HK-2 (cell line): ENCODE measurements at regions not wholly inside any gene's neighbourhood (a gene's known extent, or its start where the extent isn't known, plus 50 kb on each side); places are given as distances from the start of the nearest gene placed in this dataset.
"Not testable (repeated sequence)": the region's sequence is repeated elsewhere in the genome, so short reads cannot be mapped to it uniquely, and the experiment has no call there.

Source experiments
- DNase-seq: peaks from one replicate; pipeline ENCODE4 v3.0.0-alpha.2; 2018; ENCODE audit not compliant: unreplicated experiment

DNA sequence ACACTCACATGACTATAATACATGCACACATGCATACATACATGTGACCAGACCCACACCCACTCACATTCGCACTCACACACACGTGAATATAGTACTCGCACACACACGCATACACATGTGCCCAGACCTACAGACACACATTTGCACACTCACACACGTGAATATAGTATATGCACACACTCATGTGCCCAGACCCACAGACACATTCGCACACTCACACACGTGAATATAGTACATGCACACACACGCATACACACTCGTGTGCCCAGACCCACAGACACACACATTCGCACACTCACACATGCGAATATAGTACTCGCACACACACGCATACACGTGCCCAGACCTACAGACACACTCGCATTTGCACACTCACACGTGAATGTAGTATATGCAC is 186.9 kb downstream of the NPIPB11 start:
- DNase-seq, result not testable (repeated sequence)

- not testable (repeated sequence) for DNase-seq
Measured at GRCh38 chr16:29218649-29219048, 187.9 kb downstream of the NPIPB11 start.

DNA sequence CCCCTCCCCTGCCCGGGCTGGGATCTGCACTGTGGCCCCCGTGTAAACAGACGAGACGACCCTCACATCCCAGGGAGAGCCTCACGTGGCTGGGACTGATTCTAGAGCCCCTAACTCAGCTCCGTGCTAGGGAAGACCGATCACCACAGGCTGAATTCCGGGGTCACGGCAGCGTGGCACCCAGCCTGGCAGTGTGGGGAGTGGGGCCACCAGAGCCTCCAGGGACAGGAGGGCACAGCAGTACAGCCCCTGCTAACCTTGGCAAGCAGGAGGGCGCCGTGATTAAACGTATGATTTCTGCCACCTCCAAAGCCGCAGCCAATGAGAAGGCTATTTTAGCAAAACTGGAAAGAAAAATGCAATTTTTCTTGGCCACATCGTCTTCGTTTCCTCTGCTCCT is 188.3 kb downstream of the NPIPB11 start:
- not testable (repeated sequence) for DNase-seq

GRCh38 chr16:29217752-29218126 is 188.8 kb downstream of the NPIPB11 start:
- DNase-seq, result not testable (repeated sequence)

GRCh38 chr16:29217104-29217751 is 189.3 kb downstream of the NPIPB11 start:
- not testable (repeated sequence) for DNase-seq

- DNase-seq, result not testable (repeated sequence)
Measured at GRCh38 chr16:29213770-29214169, 192.7 kb downstream of the NPIPB11 start.

DNA sequence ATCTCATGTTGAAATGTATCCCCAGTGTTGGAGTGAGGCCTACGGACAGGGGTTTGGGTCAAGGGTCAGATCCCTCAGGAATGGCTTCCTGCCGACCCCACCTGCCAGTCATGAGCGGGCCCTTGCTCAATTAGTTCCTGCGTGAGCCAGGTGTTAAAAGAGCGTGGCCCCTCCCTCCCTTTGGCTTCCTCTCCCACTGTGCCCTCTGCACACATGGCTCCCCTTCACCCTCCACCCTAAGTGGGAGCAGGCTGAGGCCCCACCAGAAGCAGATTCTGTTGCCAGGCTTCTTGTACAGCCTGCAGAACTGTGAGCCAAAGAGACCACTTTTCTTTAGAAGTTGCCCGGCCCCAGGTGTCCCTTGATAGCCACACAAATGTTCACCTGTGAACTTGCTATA is 193.3 kb downstream of the NPIPB11 start:
- DNase-seq, result not testable (repeated sequence)

GRCh38 chr16:29212084-29213027 is 194.2 kb downstream of the NPIPB11 start:
- DNase-seq, result not testable (repeated sequence)

DNA sequence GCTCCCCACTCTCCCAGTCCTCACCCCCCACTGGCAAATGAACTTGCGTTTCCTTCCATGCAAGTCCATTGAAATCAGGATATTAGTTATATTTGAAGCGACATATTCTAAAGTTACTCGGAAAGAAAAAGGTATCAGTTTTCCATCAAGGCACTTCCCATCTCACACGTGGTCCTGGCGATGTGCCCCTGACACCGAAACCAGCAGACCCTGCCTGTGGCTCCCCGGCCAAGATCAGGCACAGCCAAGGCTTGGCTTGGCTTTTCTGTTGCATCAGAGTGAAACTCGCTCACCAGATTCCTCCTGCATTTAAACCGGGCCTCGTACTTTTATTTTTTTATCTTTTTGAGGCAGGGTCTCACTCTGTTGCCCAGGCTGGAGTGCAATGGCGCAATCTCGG is 195.1 kb downstream of the NPIPB11 start:
- DNase-seq, result not testable (repeated sequence)

DNA sequence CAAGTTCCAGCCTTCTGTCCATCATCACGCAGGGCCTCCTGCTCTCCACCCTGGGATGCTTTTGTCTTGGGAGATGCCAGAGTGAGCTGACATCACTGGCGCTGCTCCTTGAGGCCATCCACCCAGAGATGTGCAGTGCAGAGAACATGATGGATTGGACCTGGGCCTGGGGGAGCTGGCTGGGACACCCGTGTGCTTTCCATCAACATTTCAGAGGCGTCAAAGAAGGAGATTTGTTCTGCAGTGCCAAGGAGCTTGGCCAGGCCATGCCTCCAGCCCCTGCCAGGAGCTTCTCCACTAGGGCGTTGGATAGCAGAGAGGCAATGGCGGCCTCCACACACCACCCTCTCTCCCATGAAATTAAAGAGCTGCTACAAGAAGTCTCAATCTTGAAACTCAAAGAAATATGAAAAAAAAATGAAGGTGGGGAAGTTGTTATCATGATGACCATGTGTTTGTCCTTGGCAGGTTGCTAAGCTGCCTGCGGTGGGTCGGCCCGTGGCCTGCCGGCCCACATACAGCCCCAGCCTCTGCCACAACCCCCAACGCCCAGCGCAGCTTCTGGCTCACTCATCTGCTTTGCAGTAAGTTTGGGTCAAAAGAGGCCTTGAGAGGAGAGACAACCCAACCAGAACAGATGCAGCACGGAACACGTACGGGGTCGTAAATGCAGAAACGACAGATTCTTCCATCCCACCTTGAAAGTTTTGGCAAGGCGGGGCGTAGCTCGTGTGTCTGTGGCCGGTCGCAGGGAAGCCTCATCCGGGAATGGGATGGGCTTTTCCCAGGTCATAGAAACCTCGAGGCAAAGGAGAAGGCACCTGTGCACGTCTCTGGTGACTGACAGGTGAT is 196.0 kb downstream of the NPIPB11 start:
- not testable (repeated sequence) for DNase-seq

DNA sequence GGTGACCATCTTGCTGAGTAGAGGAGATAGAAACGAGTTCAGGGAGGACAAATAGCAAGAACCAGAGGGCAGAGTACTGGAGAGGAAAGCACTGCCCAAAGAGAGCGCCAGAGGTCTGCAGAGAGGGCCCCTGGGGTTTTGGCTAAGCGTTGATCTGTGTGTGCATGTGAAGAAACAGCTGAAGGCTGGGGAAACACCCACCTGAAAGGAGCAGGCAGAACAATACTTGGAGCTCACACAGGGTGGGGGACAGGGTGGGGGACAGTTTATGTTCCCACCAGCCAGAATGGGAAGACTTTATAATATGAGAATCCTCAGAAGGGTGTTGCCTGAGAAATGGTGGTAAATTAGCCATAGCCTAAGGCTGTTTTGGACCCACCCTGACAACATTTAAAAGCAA is 200.4 kb downstream of the NPIPB11 start:
- DNase-seq, result not testable (repeated sequence)

- DNase-seq, result not testable (repeated sequence)
Measured at GRCh38 chr16:29205151-29205550, 201.4 kb downstream of the NPIPB11 start.

- no peak for DNase-seq
Measured at GRCh38 chr16:29204806-29205135, 201.7 kb downstream of the NPIPB11 start.

GRCh38 chr16:29203933-29204805 is 202.3 kb downstream of the NPIPB11 start:
- DNase-seq, result not testable (repeated sequence)

GRCh38 chr16:29203046-29203932 is 203.2 kb downstream of the NPIPB11 start:
- not testable (repeated sequence) for DNase-seq

GRCh38 chr16:29202642-29203041 is 203.9 kb downstream of the NPIPB11 start:
- not testable (repeated sequence) for DNase-seq

DNA sequence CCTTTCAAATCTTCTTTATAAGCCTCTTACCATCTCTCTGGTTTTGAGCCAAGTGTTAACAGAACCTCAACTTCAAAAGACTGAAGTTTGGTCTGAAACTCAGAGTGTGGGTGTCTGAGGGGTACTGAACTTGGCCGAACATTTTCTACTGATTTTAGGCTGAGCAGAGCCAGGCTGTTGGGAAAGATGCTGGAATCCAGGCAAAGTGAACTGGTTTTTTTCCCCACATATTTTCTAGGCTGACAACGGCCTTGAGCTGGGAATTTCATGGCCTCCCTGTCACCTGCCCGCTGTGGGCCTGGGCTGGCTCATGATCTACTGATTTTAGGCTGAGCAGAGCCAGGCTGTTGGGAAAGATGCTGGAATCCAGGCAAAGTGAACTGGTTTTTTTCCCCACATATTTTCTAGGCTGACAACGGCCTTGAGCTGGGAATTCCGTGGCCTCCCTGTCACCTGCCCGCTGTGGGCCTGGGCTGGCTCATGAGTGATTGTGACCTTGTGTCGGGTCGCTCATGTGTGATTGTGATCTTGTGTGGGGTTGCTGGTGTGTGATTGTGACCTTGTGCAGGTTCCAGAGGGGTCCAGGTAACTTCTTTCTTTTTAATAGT is 204.4 kb downstream of the NPIPB11 start:
- not testable (repeated sequence) for DNase-seq

- not testable (repeated sequence) for DNase-seq
Measured at GRCh38 chr16:29201296-29202024, 205.1 kb downstream of the NPIPB11 start.

DNA sequence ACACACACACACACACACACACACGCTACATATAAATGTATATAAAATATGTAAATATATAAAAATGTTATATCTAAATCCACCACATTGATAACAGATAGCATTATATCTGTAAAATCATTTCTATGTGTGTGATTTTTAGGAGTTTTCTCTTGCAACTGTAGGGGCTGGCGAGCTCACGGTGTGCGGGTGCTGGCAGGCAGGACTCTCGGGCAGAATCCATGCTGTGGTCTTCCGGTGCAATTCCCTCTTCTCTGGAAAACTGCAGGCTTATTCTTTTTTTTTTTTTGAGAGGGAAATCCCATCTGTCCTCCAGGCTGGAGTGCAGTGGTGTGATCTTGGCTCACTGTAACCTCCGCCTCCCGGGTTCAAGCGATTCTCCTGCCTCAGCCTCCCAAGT is 205.8 kb downstream of the NPIPB11 start:
- not testable (repeated sequence) for DNase-seq
